HEK293 (cell line): ENCODE measurements at regions not wholly inside any gene's neighbourhood (a gene's known extent, or its start where the extent isn't known, plus 50 kb on each side); places are given as distances from the start of the nearest gene placed in this dataset.

Experiments
- CTCF ChIP-seq: fragments of 450-650 bp; formaldehyde crosslinking; IDR thresholded peaks from 2 replicates; pipeline ENCODE4 v1.5.1; 2016; ENCODE audit warnings: missing biosample characterization, missing genetic modification characterization
- SALL2 ChIP-seq: fragments of 450-650 bp; formaldehyde crosslinking; IDR thresholded peaks from 2 replicates; pipeline ENCODE4 v1.5.0; 2017; ENCODE audit warnings: missing biosample characterization, mild to moderate bottlenecking, missing genetic modification characterization, borderline replicate concordance
- ZNF121 ChIP-seq: fragments of 450-650 bp; formaldehyde crosslinking; IDR thresholded peaks from 2 replicates; pipeline ENCODE4 v1.5.1; 2016; ENCODE audit warnings: missing biosample characterization, missing genetic modification characterization
- ZNF214 ChIP-seq: fragments of 450-650 bp; formaldehyde crosslinking; IDR thresholded peaks from 2 replicates; pipeline ENCODE4 v1.5.1; 2017; ENCODE audit warnings: missing biosample characterization, mild to moderate bottlenecking, missing genetic modification characterization, borderline replicate concordance
- TF ChIP-seq, protein P1 (sequence below): fragments of 450-650 bp; formaldehyde crosslinking; IDR thresholded peaks from 2 replicates; pipeline ENCODE4 v1.5.1; 2016; ENCODE audit warnings: missing biosample characterization, missing genetic modification characterization

DNA sequence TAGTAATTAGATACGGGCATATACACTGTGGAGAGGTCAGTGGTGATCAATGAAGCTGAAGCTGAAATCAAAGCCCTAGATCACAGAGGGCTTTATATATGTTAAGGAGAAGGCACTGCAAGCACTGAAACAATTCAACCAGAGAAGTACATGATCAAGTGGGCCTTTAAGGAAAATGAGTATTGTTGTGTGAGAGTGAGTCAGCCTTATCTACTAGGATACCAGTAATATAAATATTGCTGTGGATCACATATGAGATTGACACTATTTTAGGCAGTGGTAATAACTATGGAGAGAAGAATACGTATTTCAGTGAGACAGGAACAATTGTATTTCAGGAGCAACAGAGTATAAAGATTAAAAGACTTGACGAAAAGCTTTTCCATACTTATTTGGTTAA is 1172.2 kb upstream of the GJE1 start:
- TF ChIP-seq CTCF (tag by site-specific recombination): no peak
- TF ChIP-seq ZNF214 (tag by site-specific recombination): no peak
- TF ChIP-seq ZNF121: no peak
- TF ChIP-seq, protein P1, sequence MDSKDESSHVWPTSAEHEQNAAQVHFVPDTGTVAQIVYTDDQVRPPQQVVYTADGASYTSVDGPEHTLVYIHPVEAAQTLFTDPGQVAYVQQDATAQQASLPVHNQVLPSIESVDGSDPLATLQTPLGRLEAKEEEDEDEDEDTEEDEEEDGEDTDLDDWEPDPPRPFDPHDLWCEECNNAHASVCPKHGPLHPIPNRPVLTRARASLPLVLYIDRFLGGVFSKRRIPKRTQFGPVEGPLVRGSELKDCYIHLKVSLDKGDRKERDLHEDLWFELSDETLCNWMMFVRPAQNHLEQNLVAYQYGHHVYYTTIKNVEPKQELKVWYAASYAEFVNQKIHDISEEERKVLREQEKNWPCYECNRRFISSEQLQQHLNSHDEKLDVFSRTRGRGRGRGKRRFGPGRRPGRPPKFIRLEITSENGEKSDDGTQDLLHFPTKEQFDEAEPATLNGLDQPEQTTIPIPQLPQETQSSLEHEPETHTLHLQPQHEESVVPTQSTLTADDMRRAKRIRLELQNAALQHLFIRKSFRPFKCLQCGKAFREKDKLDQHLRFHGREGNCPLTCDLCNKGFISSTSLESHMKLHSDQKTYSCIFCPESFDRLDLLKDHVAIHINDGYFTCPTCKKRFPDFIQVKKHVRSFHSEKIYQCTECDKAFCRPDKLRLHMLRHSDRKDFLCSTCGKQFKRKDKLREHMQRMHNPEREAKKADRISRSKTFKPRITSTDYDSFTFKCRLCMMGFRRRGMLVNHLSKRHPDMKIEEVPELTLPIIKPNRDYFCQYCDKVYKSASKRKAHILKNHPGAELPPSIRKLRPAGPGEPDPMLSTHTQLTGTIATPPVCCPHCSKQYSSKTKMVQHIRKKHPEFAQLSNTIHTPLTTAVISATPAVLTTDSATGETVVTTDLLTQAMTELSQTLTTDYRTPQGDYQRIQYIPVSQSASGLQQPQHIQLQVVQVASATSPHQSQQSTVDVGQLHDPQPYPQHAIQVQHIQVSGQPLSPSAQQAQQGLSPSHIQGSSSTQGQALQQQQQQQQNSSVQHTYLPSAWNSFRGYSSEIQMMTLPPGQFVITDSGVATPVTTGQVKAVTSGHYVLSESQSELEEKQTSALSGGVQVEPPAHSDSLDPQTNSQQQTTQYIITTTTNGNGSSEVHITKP: no peak
- TF ChIP-seq SALL2: no peak
